ENCODE measurements at regions not wholly inside any gene's neighbourhood (a gene's known extent, or its start where the extent isn't known, plus 50 kb on each side); places are given as distances from the start of the nearest gene placed in this dataset.

- TF ChIP-seq POLR2AphosphoS5 (IDR thresholded peaks at IDR 0.05) (no peak), CTCF (IDR thresholded peaks at IDR 0.05) (no peak), EP300 (IDR thresholded peaks at IDR 0.05) (no peak), POLR2A (IDR thresholded peaks at IDR 0.05) (no peak)
These were observed 56.6 kb upstream of the RBBP6 start for GRCh38 chr16:24482681-24483202.

All from suprapubic skin (tissue), 4 donors.